Activated naive CD4-positive, alpha-beta T cell (primary cell): ENCODE measurements at regions not wholly inside any gene's neighbourhood (a gene's known extent, or its start where the extent isn't known, plus 50 kb on each side); places are given as distances from the start of the nearest gene placed in this dataset.
"Not testable (repeated sequence)": the region's sequence is repeated elsewhere in the genome, so short reads cannot be mapped to it uniquely, and the experiment has no call there.

Experiments
- DNase-seq, 4 experiments: peaks; one replicate each; lab custom pipeline; 2025; lab: John Stamatoyannopoulos, UW

GRCh38 chr10:3659203-3659917 lies 125.6 kb downstream of the KLF6 start:
- no peak for DNase-seq

GRCh38 chr10:3658766-3659165 lies 126.2 kb downstream of the KLF6 start:
- DNase-seq: no peak

GRCh38 chr10:3656214-3656613 lies 128.8 kb downstream of the KLF6 start:
- DNase-seq: no peak

GRCh38 chr10:3655528-3655927 lies 129.5 kb downstream of the KLF6 start:
- DNase-seq: no peak

DNA sequence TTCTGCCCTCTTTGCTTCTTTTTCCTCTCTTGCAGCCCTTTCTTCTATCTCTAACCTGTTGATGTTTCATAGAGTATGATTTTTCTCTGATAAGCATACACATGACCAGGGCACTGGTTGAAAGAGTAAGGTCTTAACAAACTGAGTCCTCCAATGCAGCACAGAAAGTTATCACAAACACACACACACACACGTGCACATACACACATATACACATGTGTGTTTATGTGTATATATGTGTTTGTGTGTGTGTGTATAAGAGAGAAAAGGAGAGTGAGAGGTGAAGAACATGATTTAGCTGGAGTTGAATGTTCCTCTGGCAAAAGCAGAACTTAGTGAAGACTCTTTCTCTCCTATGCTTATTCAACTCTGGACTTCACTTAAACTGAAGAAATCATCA lies 130.0 kb downstream of the KLF6 start:
- DNase-seq: no peak

DNA sequence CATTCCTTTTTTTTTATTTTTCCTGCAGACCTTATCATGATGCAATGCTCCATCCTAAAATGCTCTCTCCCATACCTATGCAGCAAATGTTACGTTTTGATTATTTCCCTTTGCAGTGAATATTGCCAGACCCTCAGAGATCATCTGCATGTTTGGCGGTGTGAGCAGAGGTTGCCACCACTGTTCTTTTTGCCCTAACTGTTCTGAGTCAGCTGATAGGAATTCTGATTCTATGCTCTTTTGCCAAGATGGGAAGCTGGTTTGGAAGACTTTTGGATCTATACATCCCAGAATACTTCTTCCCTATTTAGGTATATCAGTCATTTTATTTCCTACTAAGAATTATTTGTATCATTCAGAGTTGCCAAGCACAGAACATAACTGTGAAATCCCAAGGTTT lies 130.5 kb downstream of the KLF6 start:
- no peak for DNase-seq

GRCh38 chr10:3653303-3653702 lies 131.7 kb downstream of the KLF6 start:
- not testable (repeated sequence) for DNase-seq

DNA sequence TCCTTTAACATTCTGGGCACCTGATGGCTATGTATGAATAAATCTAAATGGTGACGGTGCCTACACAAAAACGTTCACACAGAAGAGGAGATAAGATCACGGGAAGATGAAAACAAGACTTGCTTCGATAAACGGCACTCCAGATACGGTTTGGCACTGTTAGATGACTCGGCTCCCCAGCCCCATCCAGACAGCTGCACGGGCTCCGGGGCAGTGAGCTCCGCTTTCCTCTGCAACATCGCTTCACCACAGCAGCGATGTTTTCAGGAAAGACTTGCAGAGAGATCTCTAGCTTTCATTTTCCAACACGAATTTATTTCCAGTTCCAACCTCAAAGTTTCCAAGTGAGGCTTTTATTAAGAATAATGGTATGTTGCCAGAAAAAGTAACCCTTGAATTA lies 132.1 kb downstream of the KLF6 start:
- no peak for DNase-seq

DNA sequence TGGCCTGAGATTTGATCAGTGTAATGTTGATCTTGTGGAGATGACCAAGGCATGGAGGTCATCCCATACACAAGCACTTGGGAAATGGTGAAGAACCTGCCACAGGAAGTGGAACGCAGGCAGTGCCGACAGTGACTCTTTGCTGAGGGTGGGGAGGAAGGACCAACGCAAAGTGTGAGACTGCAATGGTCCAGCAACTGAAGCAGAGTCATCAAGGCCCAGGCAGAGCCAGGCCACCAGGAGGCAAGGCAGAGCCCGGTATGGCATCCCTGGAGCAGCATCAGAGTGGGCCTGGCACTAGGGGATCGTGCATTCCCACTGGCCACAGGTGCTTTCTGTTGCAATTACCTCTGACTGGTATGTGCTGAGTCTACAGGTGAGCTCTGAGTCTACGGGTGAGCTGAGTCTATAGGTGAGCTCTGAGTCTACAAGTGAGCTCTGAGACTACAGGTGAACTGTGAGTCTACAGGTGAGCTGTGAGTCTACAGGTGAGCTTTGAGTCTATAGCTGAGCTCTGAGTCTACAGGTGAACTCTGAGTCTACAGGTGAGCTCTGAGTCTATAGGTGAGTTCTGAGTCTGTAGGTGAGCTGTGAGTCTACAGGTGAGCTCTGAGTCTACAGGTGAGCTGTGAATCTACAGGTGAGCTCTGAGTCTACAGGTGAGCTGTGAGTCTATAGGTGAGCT lies 132.9 kb downstream of the KLF6 start:
- no peak for DNase-seq

DNA sequence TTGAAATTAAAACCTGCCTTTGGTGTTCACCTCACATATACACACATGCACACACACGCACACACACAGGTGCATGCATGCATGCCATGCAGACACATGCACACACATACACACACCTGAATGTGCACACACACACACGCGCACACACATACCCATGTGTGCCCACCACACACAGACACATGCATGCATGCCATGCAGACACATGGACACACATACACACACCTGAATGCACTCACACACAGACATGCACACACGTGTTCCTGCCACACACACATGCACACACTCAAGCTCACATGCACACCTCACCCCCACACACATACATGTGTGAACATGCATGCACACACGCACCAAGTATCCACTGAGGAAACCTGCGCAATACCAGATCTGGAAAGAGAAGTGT lies 136.4 kb downstream of the KLF6 start:
- DNase-seq: no peak

DNA sequence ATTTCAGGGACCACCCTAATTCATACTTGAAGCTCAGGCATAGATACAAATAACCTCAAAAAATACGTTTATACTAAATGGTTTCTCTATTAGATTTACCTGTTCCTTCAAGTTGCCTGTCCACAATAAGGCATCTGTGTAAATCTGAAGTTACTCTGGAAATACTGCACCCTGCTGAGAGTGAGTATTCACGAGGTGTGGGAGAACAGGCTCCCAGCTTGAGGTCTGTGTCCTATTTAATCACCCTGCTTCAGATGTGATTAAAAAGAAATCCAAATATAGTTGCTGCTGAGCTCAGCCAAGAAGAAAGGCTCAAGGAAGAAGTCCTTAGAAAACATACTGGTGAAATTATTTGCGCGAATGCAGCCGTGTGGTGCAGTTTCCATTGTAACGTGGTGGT lies 136.8 kb downstream of the KLF6 start:
- no peak for DNase-seq

DNA sequence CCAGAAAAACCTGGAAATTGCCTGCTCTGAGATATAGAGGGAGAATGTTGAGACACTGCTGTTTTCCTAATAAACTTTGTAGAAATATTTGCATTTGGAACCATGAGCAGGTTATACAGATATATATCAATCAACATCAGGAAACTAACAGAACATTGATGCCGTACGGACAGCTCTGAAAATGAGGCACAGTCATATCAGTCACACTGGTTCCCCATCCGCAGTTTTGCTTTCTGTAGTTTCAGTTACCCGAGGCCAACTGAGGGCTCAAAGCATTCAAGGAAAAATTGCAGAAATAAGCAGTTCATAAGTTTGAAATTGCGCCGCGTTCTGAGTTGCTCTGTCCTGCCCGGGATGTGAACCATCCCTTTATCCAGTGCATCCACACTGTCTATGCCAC lies 137.9 kb downstream of the KLF6 start:
- no peak for DNase-seq

GRCh38 chr10:3645406-3645805 lies 139.6 kb downstream of the KLF6 start:
- DNase-seq: no peak

DNA sequence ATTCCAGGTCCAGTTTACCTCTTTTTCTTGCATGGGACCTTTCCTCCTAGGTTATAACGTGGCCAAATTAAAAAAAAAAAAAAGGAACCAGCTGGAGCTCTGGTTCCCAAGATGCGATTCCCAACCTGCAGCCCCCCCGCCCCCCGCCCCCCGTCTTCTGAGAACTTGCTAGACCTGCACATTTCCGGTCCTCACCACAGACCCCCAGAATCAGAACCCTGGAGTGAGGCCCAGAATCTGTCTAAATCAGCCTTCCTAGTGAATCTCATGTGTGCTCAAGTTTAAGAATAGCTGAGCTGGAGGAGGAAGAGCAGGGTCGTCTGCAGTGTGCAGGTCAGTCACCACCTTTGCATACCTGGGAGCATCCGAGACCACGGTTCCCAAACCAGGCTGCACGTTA lies 144.2 kb downstream of the KLF6 start:
- DNase-seq: no peak

- no peak for DNase-seq
Measured at GRCh38 chr10:3639546-3639945, 145.5 kb downstream of the KLF6 start.

DNA sequence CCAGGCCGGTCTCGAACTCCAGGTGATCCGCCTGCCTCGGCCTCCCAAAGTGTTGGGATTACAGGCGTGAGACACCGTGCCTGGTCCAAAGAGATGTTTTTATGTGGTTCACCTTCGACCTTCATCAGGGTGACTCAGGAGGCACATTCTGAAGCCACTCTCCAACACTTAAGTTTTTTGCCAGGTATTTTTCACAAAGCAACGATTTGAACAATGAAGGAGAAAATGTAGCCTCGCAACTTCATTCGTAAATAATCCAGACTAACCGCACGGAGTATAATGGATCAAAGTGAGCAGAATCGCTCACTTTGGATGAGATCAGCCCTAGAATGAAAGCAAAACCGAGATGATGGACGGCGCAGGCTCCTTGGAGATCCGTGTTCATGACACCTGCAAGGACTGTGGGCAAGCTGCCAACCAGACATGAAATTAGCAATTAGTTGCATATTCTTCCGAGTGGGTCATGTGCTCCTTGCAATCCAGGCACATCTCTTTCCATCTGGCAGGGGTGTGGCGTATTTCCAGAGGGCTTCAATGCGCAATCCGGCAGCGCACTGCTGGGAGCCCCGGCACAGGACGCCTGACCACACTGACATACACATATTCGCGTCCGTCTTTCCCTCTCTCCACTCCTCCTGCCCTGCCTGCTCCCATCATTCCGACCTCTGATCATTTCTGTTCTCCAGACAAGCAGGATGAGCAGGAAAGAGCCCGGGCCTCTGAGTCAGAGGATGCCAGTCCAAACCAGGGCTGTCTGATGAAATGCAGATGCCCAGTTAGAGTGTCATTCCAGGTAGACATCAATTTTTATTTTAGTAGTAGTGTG lies 148.4 kb downstream of the KLF6 start:
- DNase-seq: no peak

DNA sequence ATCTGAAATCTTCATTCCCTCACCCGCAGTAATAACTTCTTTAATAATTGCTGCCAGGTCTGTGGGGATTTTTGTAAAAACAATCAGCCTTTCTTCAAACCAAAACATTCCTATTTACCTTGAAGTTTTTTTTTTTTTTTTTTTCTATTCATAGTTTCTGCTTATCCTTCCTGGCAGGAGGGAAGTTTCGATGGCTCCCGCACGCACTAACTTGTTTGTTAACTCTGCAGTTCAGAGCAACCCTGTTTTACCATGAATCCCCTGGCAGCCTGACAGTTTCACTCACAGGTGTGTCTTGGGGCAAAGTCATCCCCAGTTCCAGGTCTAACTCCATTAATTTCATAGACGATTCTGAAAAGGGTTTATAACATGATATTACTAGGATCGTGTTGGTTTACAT lies 149.3 kb downstream of the KLF6 start:
- DNase-seq: no peak

GRCh38 chr10:3635211-3635671 lies 149.8 kb downstream of the KLF6 start:
- no peak for DNase-seq

DNA sequence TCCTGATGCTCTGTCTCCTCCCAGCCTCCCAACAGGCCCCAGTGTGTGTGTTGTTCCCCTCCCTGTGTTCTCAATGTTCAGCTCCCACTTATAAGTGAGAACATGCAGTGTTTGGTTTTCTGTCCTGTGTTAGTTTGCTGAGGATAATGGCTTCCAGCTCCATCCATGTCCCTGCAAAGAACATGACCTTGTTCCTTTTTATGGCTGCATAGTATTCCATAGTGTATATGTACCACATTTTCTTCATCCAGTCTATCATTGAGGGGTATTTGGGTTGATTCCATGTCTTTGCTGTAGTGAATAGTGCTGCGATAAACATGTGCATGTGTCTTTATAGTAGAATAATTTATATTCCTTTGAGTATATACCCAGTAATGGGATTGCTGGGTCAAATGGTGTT lies 150.4 kb downstream of the KLF6 start:
- not testable (repeated sequence) for DNase-seq

- no peak for DNase-seq
Measured at GRCh38 chr10:3631701-3632330, 153.2 kb downstream of the KLF6 start.

DNA sequence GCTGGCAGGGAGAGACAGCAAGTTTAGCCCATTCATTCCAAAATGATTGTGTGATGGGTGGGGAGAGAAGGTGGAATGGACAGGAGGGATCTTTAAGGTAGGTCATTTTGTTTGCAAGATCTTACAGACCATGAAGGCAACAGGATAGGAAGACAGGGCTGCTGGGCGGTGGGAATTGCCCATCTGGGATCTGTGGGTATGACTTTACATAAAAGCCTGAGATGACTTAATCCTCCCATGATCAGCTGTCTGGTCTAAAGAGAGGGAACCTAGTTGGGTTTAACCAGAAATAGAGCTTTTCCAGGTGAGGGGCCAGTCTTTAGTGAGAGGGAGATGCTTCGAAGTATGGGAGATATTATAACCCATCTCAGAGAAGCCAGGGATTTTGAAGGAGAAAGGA lies 153.7 kb downstream of the KLF6 start:
- no peak for DNase-seq

DNA sequence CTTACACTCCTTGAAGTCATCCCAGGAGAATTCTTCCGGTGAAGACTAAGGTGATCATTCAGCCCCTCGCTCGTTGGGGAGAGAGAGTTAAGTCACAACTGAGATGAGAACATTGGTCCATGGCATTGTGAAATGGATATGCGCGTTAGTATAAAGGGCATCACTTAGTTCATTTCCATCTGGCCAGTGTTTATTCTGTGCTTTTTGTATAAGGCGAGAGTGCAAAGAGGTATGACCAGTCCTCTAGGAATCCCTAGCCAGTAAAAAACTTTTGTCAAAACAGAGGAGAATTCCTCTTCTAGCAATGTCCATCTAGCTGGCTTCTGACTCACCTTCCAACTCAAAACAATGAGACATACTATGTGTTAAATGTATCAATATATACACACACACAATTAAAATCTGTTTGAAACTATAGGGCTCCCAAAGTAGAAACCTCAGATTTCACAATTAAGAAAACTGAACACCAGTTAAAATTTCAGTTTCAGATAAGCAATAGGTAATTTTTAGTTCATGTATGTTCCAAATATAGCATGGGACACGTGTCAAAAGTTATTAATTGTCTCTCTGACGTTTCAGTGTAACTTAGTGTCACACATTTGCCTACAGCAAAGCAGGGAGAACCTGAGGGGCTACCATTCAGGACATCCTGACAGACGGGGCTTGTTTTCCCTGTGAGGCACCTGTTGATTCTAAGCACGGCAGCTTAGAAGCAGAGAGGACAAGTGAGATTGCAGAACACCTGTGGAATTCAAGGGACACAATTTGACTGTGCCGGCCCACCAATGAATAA lies 158.9 kb downstream of the KLF6 start:
- DNase-seq: no peak
